ENCODE measurements at regions not wholly inside any gene's neighbourhood (a gene's known extent, or its start where the extent isn't known, plus 50 kb on each side); places are given as distances from the start of the nearest gene placed in this dataset.

- TF ChIP-seq CTCF (conservative IDR thresholded peaks at IDR 0.05 in 1 of 2, IDR thresholded peaks at IDR 0.05 in 1 of 2; ENCODE audit: extremely low read depth in 1 of 2, insufficient read depth in 1 of 2, low read depth in 1 of 2, low read length in 2 of 2) (peak; percentile 8 to 42), EZH2 (IDR thresholded peaks at IDR 0.05; ENCODE audit: borderline replicate concordance, low read length) (no peak)
These were observed 1538.3 kb upstream of the SEL1L start for GRCh38 chr14:83071888-83072501.

Data from mammary epithelial cell (primary cell).